OCI-LY7 (cell line): ENCODE measurements at regions not wholly inside any gene's neighbourhood (a gene's known extent, or its start where the extent isn't known, plus 50 kb on each side); places are given as distances from the start of the nearest gene placed in this dataset.

ENCODE experiments used
- EZH2phosphoT487 ChIP-seq: fragments of 200-600 bp; sonication (generic); IDR thresholded peaks from 2 replicates; pipeline ENCODE4 v1.6.1; 2018; ENCODE audit warnings: low read depth, borderline replicate concordance, mild to moderate bottlenecking, mixed run types, antibody characterized with exemption, low read length, moderate library complexity, mixed read lengths
- TF ChIP-seq, protein P1 (sequence below): fragments of 200-600 bp; sonication (generic); conservative IDR thresholded peaks from 2 replicates; pipeline ENCODE4 v1.5.1; 2014; ENCODE audit warnings: mild to moderate bottlenecking, antibody characterized with exemption, low read length, moderate library complexity, mixed read lengths

GRCh38 chr5:56683281-56683680, 132.1 kb upstream of the MAP3K1 start:
- TF ChIP-seq EZH2phosphoT487, result no peak
- TF ChIP-seq, protein P1, sequence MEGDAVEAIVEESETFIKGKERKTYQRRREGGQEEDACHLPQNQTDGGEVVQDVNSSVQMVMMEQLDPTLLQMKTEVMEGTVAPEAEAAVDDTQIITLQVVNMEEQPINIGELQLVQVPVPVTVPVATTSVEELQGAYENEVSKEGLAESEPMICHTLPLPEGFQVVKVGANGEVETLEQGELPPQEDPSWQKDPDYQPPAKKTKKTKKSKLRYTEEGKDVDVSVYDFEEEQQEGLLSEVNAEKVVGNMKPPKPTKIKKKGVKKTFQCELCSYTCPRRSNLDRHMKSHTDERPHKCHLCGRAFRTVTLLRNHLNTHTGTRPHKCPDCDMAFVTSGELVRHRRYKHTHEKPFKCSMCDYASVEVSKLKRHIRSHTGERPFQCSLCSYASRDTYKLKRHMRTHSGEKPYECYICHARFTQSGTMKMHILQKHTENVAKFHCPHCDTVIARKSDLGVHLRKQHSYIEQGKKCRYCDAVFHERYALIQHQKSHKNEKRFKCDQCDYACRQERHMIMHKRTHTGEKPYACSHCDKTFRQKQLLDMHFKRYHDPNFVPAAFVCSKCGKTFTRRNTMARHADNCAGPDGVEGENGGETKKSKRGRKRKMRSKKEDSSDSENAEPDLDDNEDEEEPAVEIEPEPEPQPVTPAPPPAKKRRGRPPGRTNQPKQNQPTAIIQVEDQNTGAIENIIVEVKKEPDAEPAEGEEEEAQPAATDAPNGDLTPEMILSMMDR, result no peak
